Type B pancreatic cell (in vitro differentiated cells): ENCODE measurements at regions not wholly inside any gene's neighbourhood (a gene's known extent, or its start where the extent isn't known, plus 50 kb on each side); places are given as distances from the start of the nearest gene placed in this dataset.

ENCODE experiments used
- DNase-seq: peaks from one replicate; pipeline ENCODE4 v3.0.0; 2021; ENCODE audit warnings: mixed read lengths; ENCODE audit not compliant: unreplicated experiment; ENCODE audit errors: extremely low spot score
- H3K27ac Mint-ChIP-seq: 2 replicates; pipeline ENCODE4 v1.8.0; 2021; ENCODE audit warnings: mild to moderate bottlenecking, mixed read lengths
- H3K27me3 Mint-ChIP-seq: 2 replicates; pipeline ENCODE4 v1.8.0; 2021; ENCODE audit warnings: mixed read lengths
- H3K36me3 Mint-ChIP-seq: 2 replicates; pipeline ENCODE4 v1.8.0; 2021; ENCODE audit warnings: mixed read lengths
- H3K4me1 Mint-ChIP-seq: one replicate; pipeline ENCODE4 v1.8.0; 2021; ENCODE audit warnings: mixed read lengths; ENCODE audit not compliant: unreplicated experiment
- H3K4me3 Mint-ChIP-seq: 2 replicates; pipeline ENCODE4 v1.8.0; 2021; ENCODE audit warnings: mild to moderate bottlenecking, mixed read lengths
- H3K9me3 Mint-ChIP-seq: 2 replicates; pipeline ENCODE4 v1.8.0; 2021; ENCODE audit warnings: mixed read lengths
- CTCF ChIP-seq: fragments of 200-600 bp; sonication (generic); conservative IDR thresholded peaks from 2 replicates; pipeline ENCODE4 v1.5.0; 2021; ENCODE audit warnings: antibody characterized with exemption, mild to moderate bottlenecking

GRCh38 chr7:131624536-131624935, 68.1 kb upstream of the PODXL start:
- peaks cover 12% of the 10 kb centered on the region for H3K4me1 Mint-ChIP-seq
- TF ChIP-seq CTCF: no peak

GRCh38 chr7:131623154-131623553, 66.7 kb upstream of the PODXL start:
- peaks cover 12% of the 10 kb centered on the region for H3K4me1 Mint-ChIP-seq
- H3K27me3 Mint-ChIP-seq: peaks cover 4% of the 10 kb centered on the region
- no peak for TF ChIP-seq CTCF
- H3K36me3 Mint-ChIP-seq: no peaks in the 10 kb centered on the region
- H3K27ac Mint-ChIP-seq: no peak overlapping the region
- DNase-seq: no peak
- no peaks in the 10 kb centered on the region for H3K9me3 Mint-ChIP-seq
- H3K4me3 Mint-ChIP-seq: no peak overlapping the region

More at GRCh38 chr7:131624536-131624935, 68.1 kb upstream of the PODXL start:
- H3K36me3 Mint-ChIP-seq: no peaks in the 10 kb centered on the region
- no peaks in the 10 kb centered on the region for H3K27me3 Mint-ChIP-seq
- DNase-seq: no peak
- no peak overlapping the region for H3K27ac Mint-ChIP-seq
- no peaks in the 10 kb centered on the region for H3K9me3 Mint-ChIP-seq
- H3K4me3 Mint-ChIP-seq: no peak overlapping the region

- no peak for TF ChIP-seq CTCF
- Mint-ChIP-seq H3K36me3 (no peaks in the 10 kb centered on the region), H3K27me3 (peaks cover 4% of the 10 kb centered on the region), H3K4me1 (peaks cover 12% of the 10 kb centered on the region), H3K27ac (no peak overlapping the region), H3K4me3 (no peak overlapping the region), H3K9me3 (no peaks in the 10 kb centered on the region)
- no peak for DNase-seq
These were observed 65.2 kb upstream of the PODXL start for GRCh38 chr7:131621652-131622051.

- Mint-ChIP-seq H3K4me1 (peaks cover 12% of the 10 kb centered on the region), H3K9me3 (no peaks in the 10 kb centered on the region), H3K36me3 (no peaks in the 10 kb centered on the region), H3K4me3 (peak overlapping the region; percentile 63), H3K27me3 (peaks cover 4% of the 10 kb centered on the region), H3K27ac (no peak overlapping the region)
- DNase-seq: no peak
- no peak for TF ChIP-seq CTCF
These were observed 64.5 kb upstream of the PODXL start for GRCh38 chr7:131620673-131621609.

DNA sequence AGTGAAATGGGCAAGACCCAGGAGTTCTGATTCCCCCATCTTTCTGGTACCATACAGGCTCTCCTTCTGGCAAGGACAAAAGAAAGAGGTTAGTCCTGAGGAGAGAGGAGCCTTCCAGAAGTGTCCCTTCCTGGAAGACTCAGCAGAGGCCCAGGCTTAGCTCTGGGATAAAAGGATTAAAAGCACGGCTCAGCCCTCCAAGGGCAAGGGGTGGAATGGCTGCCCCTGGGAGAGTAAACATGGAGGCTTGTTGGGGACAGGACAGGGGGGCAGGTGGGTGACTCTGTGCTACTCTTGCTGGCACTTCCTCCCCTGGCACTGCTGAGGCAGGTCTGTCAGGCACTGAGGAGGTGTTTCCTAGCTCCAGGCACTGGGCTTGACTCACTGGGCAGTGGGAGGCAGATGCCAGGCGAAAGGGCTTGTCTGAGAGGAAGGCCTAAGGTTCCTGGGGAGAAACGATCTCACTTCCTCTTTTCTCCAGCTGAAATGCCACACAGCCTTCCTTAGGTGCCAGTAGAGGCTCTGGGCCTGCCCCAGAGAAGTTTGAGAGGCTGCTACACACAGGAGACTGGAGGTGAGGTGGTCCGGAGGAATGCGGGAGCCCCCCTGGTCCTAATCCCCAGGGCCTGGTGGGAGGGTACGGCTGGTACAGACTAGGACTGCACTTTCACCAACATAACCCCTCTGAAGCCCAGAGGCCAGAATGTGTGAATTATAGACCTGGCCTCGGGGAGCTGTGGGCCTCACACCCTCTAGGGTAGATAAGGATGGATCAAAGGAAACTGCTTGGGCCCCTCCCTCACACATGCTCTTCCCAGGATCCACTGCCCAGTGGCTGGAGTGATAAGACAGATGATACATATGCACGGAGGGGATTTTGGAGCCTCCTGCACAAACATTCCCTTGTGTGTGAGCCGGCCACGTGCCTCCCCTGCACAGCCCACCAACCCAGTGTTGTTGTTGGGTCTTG, 63.2 kb upstream of the PODXL start:
- Mint-ChIP-seq H3K4me1 (peaks cover 7% of the 10 kb centered on the region), H3K27ac (peak overlapping the region; percentile 36), H3K27me3 (peaks cover 4% of the 10 kb centered on the region), H3K4me3 (no peak overlapping the region), H3K9me3 (no peaks in the 10 kb centered on the region), H3K36me3 (no peaks in the 10 kb centered on the region)
- TF ChIP-seq CTCF: no peak
- DNase-seq: no peak
